Ishikawa (cell line): ENCODE measurements at regions not wholly inside any gene's neighbourhood (a gene's known extent, or its start where the extent isn't known, plus 50 kb on each side); places are given as distances from the start of the nearest gene placed in this dataset.

Source experiments
- CEBPB ChIP-seq: IDR thresholded peaks from 2 replicates; pipeline ENCODE4 v1.6.1; 2012
- CREB1 ChIP-seq: IDR thresholded peaks from 2 replicates; pipeline ENCODE4 v1.6.1; 2012; ENCODE audit warnings: low read depth
- EGR1 ChIP-seq: IDR thresholded peaks from 2 replicates; pipeline ENCODE4 v1.6.1; 2012
- EP300 ChIP-seq: IDR thresholded peaks from 2 replicates; pipeline ENCODE4 v1.6.1; 2012; ENCODE audit warnings: borderline replicate concordance
- FOXM1 ChIP-seq: IDR thresholded peaks from 2 replicates; pipeline ENCODE4 v1.6.1; 2012; ENCODE audit warnings: low read depth, borderline replicate concordance
- NFIC ChIP-seq: IDR thresholded peaks from 2 replicates; pipeline ENCODE4 v1.6.1; 2012
- RAD21 ChIP-seq: IDR thresholded peaks from 2 replicates; pipeline ENCODE4 v1.6.1; 2012; ENCODE audit warnings: low read depth
- TAF1 ChIP-seq: IDR thresholded peaks from 2 replicates; pipeline ENCODE4 v1.6.1; 2012; ENCODE audit warnings: low read depth, mild to moderate bottlenecking
- TCF12 ChIP-seq: IDR thresholded peaks from 2 replicates; pipeline ENCODE4 v1.6.1; 2012; ENCODE audit warnings: low read depth
- TEAD4 ChIP-seq: IDR thresholded peaks from 2 replicates; pipeline ENCODE4 v1.6.1; 2012
- YY1 ChIP-seq: IDR thresholded peaks from 2 replicates; pipeline ENCODE4 v1.6.1; 2012; ENCODE audit warnings: low read depth
- ZBTB7A ChIP-seq: IDR thresholded peaks from 2 replicates; pipeline ENCODE4 v1.6.1; 2012; ENCODE audit warnings: low read depth
- TF ChIP-seq, protein P1 (sequence below): IDR thresholded peaks from 2 replicates; pipeline ENCODE4 v1.6.1; 2012
- TF ChIP-seq, protein P2 (sequence below): IDR thresholded peaks from 2 replicates; pipeline ENCODE4 v1.6.1; 2012
- TF ChIP-seq, protein P3 (sequence below): IDR thresholded peaks from 2 replicates; pipeline ENCODE4 v1.6.1; 2012; ENCODE audit warnings: low read depth, mild to moderate bottlenecking

DNA sequence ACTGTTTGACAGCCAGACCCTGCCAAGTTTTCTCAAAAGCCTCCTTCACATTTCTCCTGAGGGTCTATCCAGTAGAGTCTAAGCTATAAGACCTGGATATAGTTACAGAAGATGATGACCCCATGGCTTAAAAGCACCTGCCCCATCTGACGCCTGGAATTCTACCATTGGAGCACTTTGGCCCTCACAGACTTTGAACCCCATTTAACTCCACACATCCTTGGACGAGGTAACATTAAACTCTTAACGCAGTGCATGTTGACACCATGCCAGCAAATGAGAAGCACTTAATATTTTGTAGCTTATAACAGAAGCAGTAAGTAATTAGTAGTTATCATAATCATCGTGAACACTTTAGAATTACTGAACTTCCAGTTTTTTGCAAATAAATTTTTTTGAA, 61.9 kb upstream of the SMNDC1 start:
- TF ChIP-seq TCF12 = no peak
- TF ChIP-seq, protein P1, sequence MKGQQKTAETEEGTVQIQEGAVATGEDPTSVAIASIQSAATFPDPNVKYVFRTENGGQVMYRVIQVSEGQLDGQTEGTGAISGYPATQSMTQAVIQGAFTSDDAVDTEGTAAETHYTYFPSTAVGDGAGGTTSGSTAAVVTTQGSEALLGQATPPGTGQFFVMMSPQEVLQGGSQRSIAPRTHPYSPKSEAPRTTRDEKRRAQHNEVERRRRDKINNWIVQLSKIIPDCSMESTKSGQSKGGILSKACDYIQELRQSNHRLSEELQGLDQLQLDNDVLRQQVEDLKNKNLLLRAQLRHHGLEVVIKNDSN = no peak
- no peak for TF ChIP-seq TEAD4
- no peak for TF ChIP-seq FOXM1
- TF ChIP-seq EP300 = no peak
- no peak for TF ChIP-seq CREB1
- no peak for TF ChIP-seq CEBPB
- TF ChIP-seq ZBTB7A = no peak

DNA sequence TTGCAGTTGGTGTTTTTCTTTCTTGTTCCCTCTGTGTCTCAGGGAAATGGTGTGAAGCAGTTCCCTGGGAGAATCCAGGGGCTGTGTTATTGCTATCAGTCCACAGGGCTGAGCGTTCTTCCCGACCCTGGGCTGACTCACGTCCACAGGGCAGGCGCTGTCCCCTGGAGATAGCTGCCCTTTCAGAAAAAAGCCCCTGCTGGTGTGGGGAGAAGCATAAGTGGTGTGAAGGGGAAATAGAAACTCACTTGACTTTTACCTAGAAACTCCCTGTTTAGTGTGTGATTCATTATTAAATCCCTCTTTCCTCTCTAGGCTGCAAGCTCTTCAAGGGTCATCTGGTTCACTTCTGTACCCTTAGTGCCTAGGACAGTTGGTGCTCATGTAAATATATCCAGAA, 63.3 kb upstream of the SMNDC1 start:
- no peak for TF ChIP-seq TAF1
- no peak for TF ChIP-seq NFIC
- TF ChIP-seq YY1 = no peak
- no peak for TF ChIP-seq TEAD4
- TF ChIP-seq CREB1 = no peak
- TF ChIP-seq, protein P1 = no peak
- no peak for TF ChIP-seq ZBTB7A
- TF ChIP-seq EP300 = no peak
- TF ChIP-seq RAD21 = no peak
- TF ChIP-seq, protein P2, sequence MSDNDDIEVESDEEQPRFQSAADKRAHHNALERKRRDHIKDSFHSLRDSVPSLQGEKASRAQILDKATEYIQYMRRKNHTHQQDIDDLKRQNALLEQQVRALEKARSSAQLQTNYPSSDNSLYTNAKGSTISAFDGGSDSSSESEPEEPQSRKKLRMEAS = no peak
- TF ChIP-seq EGR1 = no peak
- no peak for TF ChIP-seq CEBPB
- TF ChIP-seq, protein P3, sequence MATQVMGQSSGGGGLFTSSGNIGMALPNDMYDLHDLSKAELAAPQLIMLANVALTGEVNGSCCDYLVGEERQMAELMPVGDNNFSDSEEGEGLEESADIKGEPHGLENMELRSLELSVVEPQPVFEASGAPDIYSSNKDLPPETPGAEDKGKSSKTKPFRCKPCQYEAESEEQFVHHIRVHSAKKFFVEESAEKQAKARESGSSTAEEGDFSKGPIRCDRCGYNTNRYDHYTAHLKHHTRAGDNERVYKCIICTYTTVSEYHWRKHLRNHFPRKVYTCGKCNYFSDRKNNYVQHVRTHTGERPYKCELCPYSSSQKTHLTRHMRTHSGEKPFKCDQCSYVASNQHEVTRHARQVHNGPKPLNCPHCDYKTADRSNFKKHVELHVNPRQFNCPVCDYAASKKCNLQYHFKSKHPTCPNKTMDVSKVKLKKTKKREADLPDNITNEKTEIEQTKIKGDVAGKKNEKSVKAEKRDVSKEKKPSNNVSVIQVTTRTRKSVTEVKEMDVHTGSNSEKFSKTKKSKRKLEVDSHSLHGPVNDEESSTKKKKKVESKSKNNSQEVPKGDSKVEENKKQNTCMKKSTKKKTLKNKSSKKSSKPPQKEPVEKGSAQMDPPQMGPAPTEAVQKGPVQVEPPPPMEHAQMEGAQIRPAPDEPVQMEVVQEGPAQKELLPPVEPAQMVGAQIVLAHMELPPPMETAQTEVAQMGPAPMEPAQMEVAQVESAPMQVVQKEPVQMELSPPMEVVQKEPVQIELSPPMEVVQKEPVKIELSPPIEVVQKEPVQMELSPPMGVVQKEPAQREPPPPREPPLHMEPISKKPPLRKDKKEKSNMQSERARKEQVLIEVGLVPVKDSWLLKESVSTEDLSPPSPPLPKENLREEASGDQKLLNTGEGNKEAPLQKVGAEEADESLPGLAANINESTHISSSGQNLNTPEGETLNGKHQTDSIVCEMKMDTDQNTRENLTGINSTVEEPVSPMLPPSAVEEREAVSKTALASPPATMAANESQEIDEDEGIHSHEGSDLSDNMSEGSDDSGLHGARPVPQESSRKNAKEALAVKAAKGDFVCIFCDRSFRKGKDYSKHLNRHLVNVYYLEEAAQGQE = no peak
- no peak for TF ChIP-seq TCF12

DNA sequence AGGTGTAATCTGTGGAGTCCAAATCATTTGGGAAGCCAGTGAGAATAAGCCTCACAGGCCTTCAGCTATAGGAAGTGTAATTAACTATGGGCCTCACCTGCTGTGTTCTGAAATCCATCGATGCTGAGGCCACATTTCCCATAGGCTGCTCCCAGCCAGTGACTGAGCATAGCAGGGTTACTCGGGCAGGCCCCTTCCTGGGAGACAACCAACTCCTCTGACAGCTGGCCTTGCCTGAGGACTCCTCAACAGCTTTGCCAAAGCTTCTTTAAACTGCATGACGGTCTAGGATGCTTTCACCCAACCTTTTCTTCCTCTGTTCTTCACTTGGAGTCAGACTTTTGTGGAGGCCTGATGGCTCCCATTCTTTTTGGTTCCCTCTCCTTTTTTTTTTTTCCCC, 63.8 kb upstream of the SMNDC1 start:
- TF ChIP-seq EGR1 = no peak
- no peak for TF ChIP-seq YY1
- no peak for TF ChIP-seq RAD21
- no peak for TF ChIP-seq ZBTB7A
- TF ChIP-seq EP300 = no peak
- TF ChIP-seq CEBPB = no peak
- no peak for TF ChIP-seq CREB1
- TF ChIP-seq NFIC = no peak
- no peak for TF ChIP-seq TAF1
- TF ChIP-seq, protein P1 = no peak
- TF ChIP-seq, protein P2 = no peak
- TF ChIP-seq TEAD4 = no peak
- no peak for TF ChIP-seq TCF12
- TF ChIP-seq, protein P3 = no peak

DNA sequence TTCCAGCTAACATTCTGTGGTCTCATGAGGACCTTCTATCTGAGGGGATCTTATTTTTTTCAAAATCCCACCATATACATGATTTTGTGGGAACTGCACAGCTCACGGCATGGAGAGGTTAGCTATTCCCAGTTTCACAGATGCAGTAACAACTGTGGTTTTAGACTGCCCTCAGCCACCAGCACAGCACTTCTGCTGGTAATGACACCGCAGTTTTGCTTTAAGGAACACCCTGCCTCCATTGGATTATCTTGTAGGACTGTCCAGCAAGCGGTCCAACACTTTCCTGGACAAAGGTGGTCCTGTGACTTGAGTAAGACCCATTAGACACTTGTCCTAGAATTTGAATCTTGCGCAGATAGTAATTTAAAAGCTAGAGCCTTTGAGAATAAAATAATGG, 65.3 kb upstream of the SMNDC1 start:
- TF ChIP-seq EGR1 = no peak

DNA sequence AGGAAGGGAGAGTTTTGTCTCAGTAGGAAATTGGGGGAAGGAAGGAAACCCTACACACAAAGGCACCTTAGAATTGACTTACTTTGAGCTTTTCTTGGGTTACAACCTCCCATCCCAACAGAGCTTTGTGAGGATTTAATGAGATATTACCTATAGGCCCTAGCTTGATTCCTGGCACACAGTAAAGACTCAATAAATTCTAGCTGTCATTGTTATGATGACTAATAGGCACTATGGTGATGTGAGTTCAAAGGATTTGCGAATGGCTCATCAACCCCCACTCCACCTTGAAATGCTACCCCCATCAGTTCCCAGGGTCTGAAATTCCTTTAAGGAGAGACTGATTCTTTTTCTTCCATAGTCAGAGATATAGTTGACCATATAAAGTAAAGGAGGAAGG, 67.9 kb upstream of the SMNDC1 start:
- TF ChIP-seq EP300 (peak; percentile 20; the same call in 1 of the 2 replicates), NFIC (peak; percentile 31; the same call in 1 of the 2 replicates), EGR1 (no peak), TCF12 (0 out of 2 replicates have a peak, but pooled peaks have one; percentile 47)
- TF ChIP-seq, protein P2 = no peak

DNA sequence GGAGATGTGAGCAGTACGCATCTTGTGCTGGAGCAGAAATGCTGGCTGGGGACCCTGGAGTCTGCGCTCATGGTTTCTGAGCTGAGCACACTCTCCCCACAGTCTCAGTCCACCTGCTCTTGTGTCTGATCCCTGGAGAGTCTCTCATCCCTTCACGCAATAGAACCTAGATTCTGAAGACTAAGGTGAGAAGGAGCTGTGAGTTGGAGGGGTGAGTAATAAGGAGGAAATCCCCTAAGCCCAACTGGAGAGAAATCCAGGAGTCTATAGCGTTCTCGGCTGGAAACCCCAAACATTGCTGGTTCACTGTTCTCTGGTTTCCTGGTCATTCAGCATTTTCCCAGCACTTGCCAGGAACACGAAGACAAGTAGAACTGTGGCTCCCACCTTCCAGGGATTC, 68.3 kb upstream of the SMNDC1 start:
- TF ChIP-seq, protein P1 = no peak
- TF ChIP-seq YY1 = no peak
- TF ChIP-seq ZBTB7A = no peak
